B cell (primary cell): ENCODE measurements at regions not wholly inside any gene's neighbourhood (a gene's known extent, or its start where the extent isn't known, plus 50 kb on each side); places are given as distances from the start of the nearest gene placed in this dataset.

Experiments
- ATAC-seq: fragments of 200-7000 bp; cut with Tn5 transposase; one replicate; pipeline ENCODE4 v1.10.0; 2021; ENCODE audit warnings: low read depth, mild to moderate bottlenecking, moderate number of reproducible peaks, moderate library complexity
- CTCF ChIA-PET: fragments of 350-600 bp; sonication (Branson Sonifier 250); formaldehyde crosslinking; loops from one replicate; lab custom pipeline; 2021; ENCODE audit warnings: antibody characterized with exemption, inconsistent platforms; lab: Charles Lee
- POLR2A ChIA-PET: fragments of 350-600 bp; sonication (Branson Sonifier 250); formaldehyde crosslinking; loops from one replicate; lab custom pipeline; 2021; ENCODE audit warnings: antibody characterized with exemption; lab: Charles Lee
- DNase-seq: peaks from one replicate; pipeline ENCODE4 v3.0.0; 2013
- H2AFZ ChIP-seq: 2 replicates; pipeline ENCODE4 v1.6.1; 2012; ENCODE audit warnings: mild to moderate bottlenecking, low read depth, low read length; ENCODE audit not compliant: insufficient read depth, poor library complexity, severe bottlenecking
- H3K27ac ChIP-seq, 2 donors: 1 replicate in 1 of 2; 2 replicates in 1 of 2; pipeline ENCODE4 v1.5.1; 2012 to 2013; ENCODE audit warnings: low read length in 2 of 2, mild to moderate bottlenecking in 2 of 2, moderate library complexity in 1 of 2
- H3K27me3 ChIP-seq, 4 experiments: fragments of 200-600 bp in 1 of 4; sonication (generic) in 1 of 4; replicated peaks in 1 of 4; 1 replicate in 2 of 4; 2 replicates in 2 of 4; pipeline versions ENCODE4 v1.6.1 to v1.7.0; 2013 to 2016; ENCODE audit warnings: low read length in 3 of 4, mild to moderate bottlenecking in 2 of 4, mixed read lengths in 1 of 4, moderate library complexity in 1 of 4; ENCODE audit not compliant: insufficient read depth in 4 of 4, control insufficient read depth in 3 of 4; ENCODE audit errors: control extremely low read depth in 1 of 4
- H3K36me3 ChIP-seq, 2 experiments: replicated peaks in 1 of 2; 1 replicate in 1 of 2; 2 replicates in 1 of 2; pipeline versions ENCODE4 v1.6.1 to v1.7.1; 2013; ENCODE audit warnings: low read length in 1 of 2; ENCODE audit not compliant: insufficient read depth in 2 of 2, control insufficient read depth in 1 of 2; ENCODE audit errors: control extremely low read depth in 1 of 2, extremely low read depth in 1 of 2
- H3K4me1 ChIP-seq, 2 donors: fragments of 200-600 bp in 1 of 2; sonication (generic) in 1 of 2; 1 replicate in 1 of 2; 2 replicates in 1 of 2; pipeline versions ENCODE4 v1.5.1 to v1.6.1; 2013 to 2017; ENCODE audit warnings: low read length in 2 of 2; ENCODE audit not compliant: control insufficient read depth in 2 of 2, insufficient read depth in 2 of 2
- H3K4me2 ChIP-seq: replicated peaks from 2 replicates; pipeline ENCODE3; 2012; ENCODE audit warnings: mild to moderate bottlenecking, low read depth, low read length; ENCODE audit not compliant: poor library complexity, severe bottlenecking
- H3K4me3 ChIP-seq, 5 experiments: fragments of 200-600 bp in 1 of 5; sonication (generic) in 1 of 5; 1 replicate in 3 of 5; 2 replicates in 2 of 5; pipeline versions ENCODE4 v1.5.1 to v1.7.0; 2011 to 2016; ENCODE audit warnings: low read length in 4 of 5, mild to moderate bottlenecking in 4 of 5, low read depth in 2 of 5, control low read depth in 1 of 5, moderate library complexity in 1 of 5; ENCODE audit not compliant: insufficient read depth in 1 of 5; ENCODE audit errors: control extremely low read depth in 1 of 5, extremely low read depth in 1 of 5
- H3K79me2 ChIP-seq: fragments of 200-600 bp; sonication (generic); one replicate; pipeline ENCODE4 v1.6.0; 2016; ENCODE audit warnings: low read length; ENCODE audit not compliant: control insufficient read depth, insufficient read depth
- H3K9ac ChIP-seq: fragments of 200-600 bp; sonication (generic); 2 replicates; pipeline ENCODE4 v1.6.1; 2017; ENCODE audit warnings: mild to moderate bottlenecking, low read length, moderate library complexity
- H3K9me3 ChIP-seq, 3 donors: one replicate each; pipeline versions ENCODE4 v1.6.1 to v1.7.1; 2013; ENCODE audit warnings: low read length in 2 of 3; ENCODE audit not compliant: control insufficient read depth in 2 of 3, insufficient read depth in 1 of 3; ENCODE audit errors: control extremely low read depth in 1 of 3
- H4K20me1 ChIP-seq: 2 replicates; pipeline ENCODE4 v1.6.0; 2012; ENCODE audit warnings: mild to moderate bottlenecking, low read length; ENCODE audit not compliant: insufficient read depth, control insufficient read depth, poor library complexity, severe bottlenecking
- H3K27ac Mint-ChIP-seq: one replicate; pipeline ENCODE4 v1.8.0; 2021; ENCODE audit warnings: mixed read lengths
- H3K27me3 Mint-ChIP-seq: one replicate; pipeline ENCODE4 v1.8.0; 2021; ENCODE audit warnings: mixed read lengths
- H3K4me1 Mint-ChIP-seq: one replicate; pipeline ENCODE4 v1.8.0; 2021; ENCODE audit warnings: mixed read lengths
- H3K4me3 Mint-ChIP-seq: one replicate; pipeline ENCODE4 v1.8.0; 2021; ENCODE audit warnings: mixed read lengths
- H3K9me3 Mint-ChIP-seq: one replicate; pipeline ENCODE4 v1.8.0; 2022; ENCODE audit warnings: mixed read lengths; ENCODE audit not compliant: insufficient read depth
- EZH2 ChIP-seq: IDR thresholded peaks from 2 replicates; pipeline ENCODE4 v1.6.1; 2012; ENCODE audit warnings: borderline replicate concordance, low read depth, mild to moderate bottlenecking, moderate library complexity, low read length; ENCODE audit not compliant: insufficient read depth, poor library complexity, severe bottlenecking
- WGBS: methylation state at CpG from one replicate; pipeline ENCODE4 v1.1.5; 2013; ENCODE audit warnings: missing lambda C conversion rate; ENCODE audit not compliant: insufficient coverage; 5-methylcytosine and 5-hydroxymethylcytosine counted together
- intact Hi-C: fragments of 100-400 bp; cut with micrococcal nuclease; formaldehyde crosslinking; loops from one replicate; pipeline ENCODE4 v1.10.0; 2022
- TF ChIP-seq, protein P1 (sequence below): fragments of 200-600 bp; IDR thresholded peaks from one replicate; pipeline ENCODE4 v1.8.0; 2022; ENCODE audit warnings: antibody characterized with exemption, mild to moderate bottlenecking

DNA sequence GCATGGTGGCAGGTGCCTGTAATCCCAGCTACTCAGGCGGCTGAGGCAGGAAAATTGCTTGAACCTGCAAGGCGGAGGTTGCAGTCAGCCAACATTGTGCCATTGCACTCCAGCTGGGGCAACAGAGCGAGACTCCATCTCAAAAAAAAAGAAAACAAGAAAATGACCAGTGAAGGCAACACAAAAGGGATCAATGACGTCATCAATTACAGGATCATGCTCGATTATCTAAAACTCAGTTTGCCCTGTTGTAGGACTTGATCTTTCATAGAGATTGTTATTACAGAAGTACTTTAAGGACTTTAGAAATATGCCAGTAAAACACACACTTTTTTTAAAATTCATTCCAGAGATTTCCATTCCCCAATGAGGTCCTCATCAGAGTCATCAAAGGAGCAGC lies 147.8 kb downstream of the ETS2 start:
- 76% methylated on average over 3 of the region's 5 CpGs for WGBS

GRCh38 chr21:38952890-38953289 lies 147.2 kb downstream of the ETS2 start:
- peaks cover 12% of the 10 kb centered on the region for H3K27me3 Mint-ChIP-seq
- no peak overlapping the region for H3K4me2 ChIP-seq
- H4K20me1 ChIP-seq: no peaks in the 10 kb centered on the region
- no peaks in the 10 kb centered on the region for H3K27me3 ChIP-seq
- H3K27ac ChIP-seq: no peak overlapping the region
- H3K27ac Mint-ChIP-seq: no peak overlapping the region
- peaks cover 0 to 3% (median 0%) of the 10 kb centered on the region in 3 donors for H3K9me3 ChIP-seq
- peaks cover 6% of the 10 kb centered on the region for H3K9me3 Mint-ChIP-seq
- H2AFZ ChIP-seq: no peak overlapping the region
- no peaks in the 10 kb centered on the region for H3K79me2 ChIP-seq
- H3K4me1 ChIP-seq: no peaks in the 10 kb centered on the region
- H3K4me1 Mint-ChIP-seq: no peaks in the 10 kb centered on the region
- H3K4me3 Mint-ChIP-seq: no peak overlapping the region
- intact Hi-C loops: no loop called here
- POLR2A ChIA-PET: no interaction called here
- H3K4me3 ChIP-seq: no peak overlapping the region
- TF ChIP-seq, protein P1, sequence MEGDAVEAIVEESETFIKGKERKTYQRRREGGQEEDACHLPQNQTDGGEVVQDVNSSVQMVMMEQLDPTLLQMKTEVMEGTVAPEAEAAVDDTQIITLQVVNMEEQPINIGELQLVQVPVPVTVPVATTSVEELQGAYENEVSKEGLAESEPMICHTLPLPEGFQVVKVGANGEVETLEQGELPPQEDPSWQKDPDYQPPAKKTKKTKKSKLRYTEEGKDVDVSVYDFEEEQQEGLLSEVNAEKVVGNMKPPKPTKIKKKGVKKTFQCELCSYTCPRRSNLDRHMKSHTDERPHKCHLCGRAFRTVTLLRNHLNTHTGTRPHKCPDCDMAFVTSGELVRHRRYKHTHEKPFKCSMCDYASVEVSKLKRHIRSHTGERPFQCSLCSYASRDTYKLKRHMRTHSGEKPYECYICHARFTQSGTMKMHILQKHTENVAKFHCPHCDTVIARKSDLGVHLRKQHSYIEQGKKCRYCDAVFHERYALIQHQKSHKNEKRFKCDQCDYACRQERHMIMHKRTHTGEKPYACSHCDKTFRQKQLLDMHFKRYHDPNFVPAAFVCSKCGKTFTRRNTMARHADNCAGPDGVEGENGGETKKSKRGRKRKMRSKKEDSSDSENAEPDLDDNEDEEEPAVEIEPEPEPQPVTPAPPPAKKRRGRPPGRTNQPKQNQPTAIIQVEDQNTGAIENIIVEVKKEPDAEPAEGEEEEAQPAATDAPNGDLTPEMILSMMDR: no peak
- no peak for TF ChIP-seq EZH2
- 87% methylated on average over 3 of the region's 3 CpGs for WGBS
- CTCF ChIA-PET: no interaction called here
- ATAC-seq (no peak), DNase-seq (no peak)
- no peaks in the 10 kb centered on the region for H3K36me3 ChIP-seq
- H3K9ac ChIP-seq: no peak overlapping the region

More for the DNA sequence above, 147.8 kb downstream of the ETS2 start:
- Histone ChIP-seq H3K27ac (no peak overlapping the region), H3K79me2 (no peaks in the 10 kb centered on the region), H3K4me3 (no peak overlapping the region), H3K4me2 (no peak overlapping the region), H3K9me3 (peaks cover 0 to 3% (median 0%) of the 10 kb centered on the region in 3 donors), H3K4me1 (no peaks in the 10 kb centered on the region), H4K20me1 (no peaks in the 10 kb centered on the region), H3K36me3 (no peaks in the 10 kb centered on the region), H3K9ac (no peak overlapping the region), H2AFZ (no peak overlapping the region), H3K27me3 (no peaks in the 10 kb centered on the region)
- POLR2A ChIA-PET: no interaction called here
- H3K4me3 Mint-ChIP-seq: no peak overlapping the region
- ATAC-seq: no peak
- H3K27me3 Mint-ChIP-seq: peaks cover 13% of the 10 kb centered on the region
- peaks cover 6% of the 10 kb centered on the region for H3K9me3 Mint-ChIP-seq
- no peak overlapping the region for H3K27ac Mint-ChIP-seq
- no peak for TF ChIP-seq EZH2
- TF ChIP-seq, protein P1: no peak
- no peaks in the 10 kb centered on the region for H3K4me1 Mint-ChIP-seq
- intact Hi-C loops: no loop called here
- CTCF ChIA-PET: no interaction called here
- no peak for DNase-seq
